ENCODE measurements at regions not wholly inside any gene's neighbourhood (a gene's known extent, or its start where the extent isn't known, plus 50 kb on each side); places are given as distances from the start of the nearest gene placed in this dataset.

- H3K4me3 ChIP-seq = no peak overlapping the region
- TF ChIP-seq CTCF (IDR thresholded peaks at IDR 0.05) (no peak), POLR2A (IDR thresholded peaks at IDR 0.05) (no peak)
- no peak for DNase-seq
- H3K36me3 ChIP-seq (replicated peaks in 1 of 2; ENCODE audit: insufficient read depth in 1 of 2, low read depth in 2 of 2) = no peaks in the 10 kb centered on the region
- H3K4me1 ChIP-seq = no peaks in the 10 kb centered on the region
- no peaks in the 10 kb centered on the region for H3K9me3 ChIP-seq
- intact Hi-C loops (cut with DNase I) = no loop called here
- no peak overlapping the region for H3K27ac ChIP-seq
- no peaks in the 10 kb centered on the region for H3K27me3 ChIP-seq
- no peak for ATAC-seq
Measured at GRCh38 chr3:134079761-134080160, 50.0 kb upstream of the SLCO2A1 start.
